HepG2 (cell line): ENCODE measurements at regions not wholly inside any gene's neighbourhood (a gene's known extent, or its start where the extent isn't known, plus 50 kb on each side); places are given as distances from the start of the nearest gene placed in this dataset.
"Not testable (repeated sequence)": the region's sequence is repeated elsewhere in the genome, so short reads cannot be mapped to it uniquely, and the experiment has no call there.

Source experiments
- ATAC-seq: fragments of 200-7000 bp; cut with Tn5 transposase; 3 replicates; pipeline ENCODE4 v1.9.1; 2020; ENCODE audit warnings: mild to moderate bottlenecking, moderate library complexity
- BruUV-seq: library from RNA; stranded (reverse); fragments of 400-500 nt; replicated peaks from 2 replicates; lab custom pipeline; 2021; lab: Mats Ljungman, UMichigan
- CTCF ChIA-PET: fragments of 300-600 bp; formaldehyde crosslinking; extraction: SDS; loops from one replicate; lab custom pipeline; 2021; ENCODE audit warnings: low total read pairs, inconsistent platforms, low intra/inter-chr PET ratio; lab: Yijun Ruan, JAX
- POLR2A ChIA-PET: fragments of 350-600 bp; sonication (Branson Sonifier 250); formaldehyde crosslinking; loops from one replicate; lab custom pipeline; 2020; ENCODE audit warnings: antibody characterized with exemption, inconsistent platforms; lab: Yijun Ruan, JAX
- DNase-seq: peaks from one replicate; pipeline ENCODE4 v3.0.0-alpha.2; 2015; ENCODE audit warnings: low spot score
- FAIRE-seq: peaks from 3 replicates; lab custom pipeline; 2011; peaks lifted over from hg19 to GRCh38; lab: Jason Lieb, UNC
- H2AFZ ChIP-seq: one replicate; pipeline ENCODE4 v1.6.1; 2011; ENCODE audit warnings: low read length, inconsistent platforms
- H3K27ac ChIP-seq: fragments of 300-600 bp; 3 replicates; pipeline ENCODE4 v1.8.0; 2011; ENCODE audit warnings: mixed run types, mild to moderate bottlenecking, mixed read lengths, low read length, inconsistent platforms; ENCODE audit not compliant: insufficient read depth; ENCODE audit errors: extremely low read length
- H3K27me3 ChIP-seq, 2 experiments: fragments of 200-600 bp in 1 of 2; 2 replicates in 1 of 2; 3 replicates in 1 of 2; pipeline versions ENCODE4 v1.6.0 to v1.8.0; 2011; ENCODE audit warnings: low read length in 2 of 2, mild to moderate bottlenecking in 2 of 2, moderate library complexity in 2 of 2, inconsistent platforms in 1 of 2; ENCODE audit not compliant: insufficient read depth in 2 of 2, control insufficient read depth in 1 of 2
- H3K36me3 ChIP-seq, 2 experiments: fragments of 200-600 bp in 1 of 2; replicated peaks in 1 of 2; 2 replicates in 1 of 2; 3 replicates in 1 of 2; pipeline versions ENCODE4 v1.5.1 to v1.8.0; 2011; ENCODE audit warnings: low read length in 2 of 2, inconsistent platforms in 1 of 2; ENCODE audit not compliant: insufficient read depth in 2 of 2, control insufficient read depth in 1 of 2
- H3K4me1 ChIP-seq: 2 replicates; pipeline ENCODE4 v1.5.1; 2012; ENCODE audit warnings: low read length, inconsistent platforms; ENCODE audit not compliant: insufficient read depth
- H3K4me2 ChIP-seq: 2 replicates; pipeline ENCODE4 v1.6.0; 2011; ENCODE audit warnings: low read depth, low read length, inconsistent platforms
- H3K4me3 ChIP-seq, 3 experiments: fragments of 200-600 bp in 1 of 3; sonication (generic), shearing (Covaris generic) in 1 of 3; replicated peaks in 1 of 3; 2 replicates each; pipeline ENCODE4 v1.5.1; 2011 to 2016; ENCODE audit warnings: low read length in 3 of 3, inconsistent platforms in 2 of 3, low read depth in 2 of 3, mild to moderate bottlenecking in 2 of 3, control low read depth in 1 of 3, mixed read lengths in 1 of 3; ENCODE audit not compliant: insufficient read depth in 1 of 3
- H3K79me2 ChIP-seq: one replicate; pipeline ENCODE4 v1.6.1; 2011; ENCODE audit warnings: low read length, inconsistent platforms; ENCODE audit not compliant: insufficient read depth
- H3K9ac ChIP-seq: 2 replicates; pipeline ENCODE4 v1.6.0; 2011; ENCODE audit warnings: mild to moderate bottlenecking, low read depth, low read length, inconsistent platforms; ENCODE audit not compliant: insufficient read depth
- H3K9me3 ChIP-seq: 2 replicates; pipeline ENCODE4 v1.5.1; 2012; ENCODE audit warnings: mild to moderate bottlenecking, low read length
- H4K20me1 ChIP-seq: 2 replicates; pipeline ENCODE4 v1.6.0; 2011; ENCODE audit warnings: inconsistent platforms, mild to moderate bottlenecking, low read length, moderate library complexity; ENCODE audit not compliant: insufficient read depth
- WGBS: methylation state at CpG from one replicate; pipeline ENCODE4 v1.1.6; 2017; ENCODE audit warnings: low lambda C conversion rate; 5-methylcytosine and 5-hydroxymethylcytosine counted together
- in situ Hi-C: cut with HindIII; loops from 2 replicates; pipeline ENCODE4 v1.10.0; 2017; ENCODE audit warnings: low pct_unique_long_range_greater_than_20kb; ENCODE audit not compliant: extremely low pct_ligation_motif_present
- intact Hi-C: fragments of 100-400 bp; cut with micrococcal nuclease; formaldehyde crosslinking; loops from one replicate; pipeline ENCODE4 v1.10.0; 2022; ENCODE audit not compliant: unreplicated experiment

GRCh38 chr1:146600720-146601307 is 337.3 kb upstream of the NBPF12 start:
- POLR2A ChIA-PET, H3K9ac ChIP-seq, H2AFZ ChIP-seq, CTCF ChIA-PET, DNase-seq, H4K20me1 ChIP-seq, FAIRE-seq, H3K4me1 ChIP-seq, ATAC-seq, H3K27ac ChIP-seq, BruUV-seq, in situ Hi-C loops, H3K79me2 ChIP-seq, intact Hi-C loops, H3K36me3 ChIP-seq, H3K27me3 ChIP-seq, H3K4me2 ChIP-seq, H3K4me3 ChIP-seq, H3K9me3 ChIP-seq: not testable (repeated sequence)
- WGBS, result 6% methylated on average over 1 of the region's 3 CpGs

- H3K4me2 ChIP-seq, H3K27me3 ChIP-seq, H3K27ac ChIP-seq, FAIRE-seq, in situ Hi-C loops, DNase-seq, H3K9ac ChIP-seq, H3K9me3 ChIP-seq, H2AFZ ChIP-seq, BruUV-seq, H3K36me3 ChIP-seq, CTCF ChIA-PET, POLR2A ChIA-PET, H3K4me1 ChIP-seq, intact Hi-C loops, H3K79me2 ChIP-seq, H3K4me3 ChIP-seq, H4K20me1 ChIP-seq, ATAC-seq: not testable (repeated sequence)
- WGBS, result 4% methylated on average over 1 of the region's 3 CpGs
These were observed 338.2 kb upstream of the NBPF12 start for GRCh38 chr1:146599906-146600305.

DNA sequence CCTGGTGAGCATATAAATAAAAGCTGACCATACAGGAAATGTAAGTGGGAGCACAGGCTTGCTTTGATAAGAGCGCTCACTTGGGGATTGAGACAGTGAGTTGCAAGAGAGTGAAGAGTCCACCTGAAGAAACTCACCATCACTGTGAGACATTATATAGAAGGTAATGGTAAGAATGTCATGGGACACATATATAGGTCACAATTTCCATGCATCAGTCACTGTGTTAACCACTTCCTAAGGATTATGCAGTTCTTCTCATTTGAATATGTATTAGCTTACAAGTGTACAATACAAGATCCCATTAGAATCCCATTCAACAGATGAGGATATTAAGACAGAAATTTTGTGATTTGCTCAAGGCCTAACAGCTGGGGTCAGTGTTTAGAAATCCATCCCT is 352.4 kb upstream of the NOTCH2NLA start:
- H3K27ac ChIP-seq, intact Hi-C loops, CTCF ChIA-PET, ATAC-seq, H3K4me3 ChIP-seq, in situ Hi-C loops, H4K20me1 ChIP-seq, H2AFZ ChIP-seq, H3K9me3 ChIP-seq, FAIRE-seq, H3K79me2 ChIP-seq, BruUV-seq, H3K27me3 ChIP-seq, H3K9ac ChIP-seq, H3K4me2 ChIP-seq, H3K36me3 ChIP-seq, H3K4me1 ChIP-seq, POLR2A ChIA-PET, DNase-seq: not testable (repeated sequence)
- 46% methylated on average over 1 of the region's 1 CpG for WGBS

GRCh38 chr1:146567541-146567940 is 338.7 kb upstream of the NOTCH2NLA start:
- FAIRE-seq, result not testable (repeated sequence)

More at GRCh38 chr1:146567541-146567940, 338.7 kb upstream of the NOTCH2NLA start:
- BruUV-seq, CTCF ChIA-PET, H3K4me1 ChIP-seq, H2AFZ ChIP-seq, H3K4me2 ChIP-seq, ATAC-seq, H3K9ac ChIP-seq, H3K79me2 ChIP-seq, H3K9me3 ChIP-seq, in situ Hi-C loops, H4K20me1 ChIP-seq, intact Hi-C loops, POLR2A ChIA-PET, H3K36me3 ChIP-seq, DNase-seq, H3K4me3 ChIP-seq, H3K27me3 ChIP-seq, H3K27ac ChIP-seq: not testable (repeated sequence)
- 0% methylated on average over 1 of the region's 2 CpGs for WGBS
